HepG2 (cell line): ENCODE measurements at regions not wholly inside any gene's neighbourhood (a gene's known extent, or its start where the extent isn't known, plus 50 kb on each side); places are given as distances from the start of the nearest gene placed in this dataset.

ENCODE experiments used
- ATAC-seq: fragments of 200-7000 bp; cut with Tn5 transposase; 3 replicates; pipeline ENCODE4 v1.9.1; 2020; ENCODE audit warnings: mild to moderate bottlenecking, moderate library complexity
- BruUV-seq: library from RNA; stranded (reverse); fragments of 400-500 nt; replicated peaks from 2 replicates; lab custom pipeline; 2021; lab: Mats Ljungman, UMichigan
- CTCF ChIA-PET: fragments of 300-600 bp; formaldehyde crosslinking; extraction: SDS; loops from one replicate; lab custom pipeline; 2021; ENCODE audit warnings: low total read pairs, inconsistent platforms, low intra/inter-chr PET ratio; lab: Yijun Ruan, JAX
- POLR2A ChIA-PET: fragments of 350-600 bp; sonication (Branson Sonifier 250); formaldehyde crosslinking; loops from one replicate; lab custom pipeline; 2020; ENCODE audit warnings: antibody characterized with exemption, inconsistent platforms; lab: Yijun Ruan, JAX
- DNase-seq: peaks from one replicate; pipeline ENCODE4 v3.0.0-alpha.2; 2015; ENCODE audit warnings: low spot score
- FAIRE-seq: peaks from 3 replicates; lab custom pipeline; 2011; peaks lifted over from hg19 to GRCh38; lab: Jason Lieb, UNC
- H2AFZ ChIP-seq: one replicate; pipeline ENCODE4 v1.6.1; 2011; ENCODE audit warnings: low read length, inconsistent platforms
- H3K27ac ChIP-seq: fragments of 300-600 bp; 3 replicates; pipeline ENCODE4 v1.8.0; 2011; ENCODE audit warnings: mixed run types, mild to moderate bottlenecking, mixed read lengths, low read length, inconsistent platforms; ENCODE audit not compliant: insufficient read depth; ENCODE audit errors: extremely low read length
- H3K27me3 ChIP-seq, 2 experiments: fragments of 200-600 bp in 1 of 2; 2 replicates in 1 of 2; 3 replicates in 1 of 2; pipeline versions ENCODE4 v1.6.0 to v1.8.0; 2011; ENCODE audit warnings: low read length in 2 of 2, mild to moderate bottlenecking in 2 of 2, moderate library complexity in 2 of 2, inconsistent platforms in 1 of 2; ENCODE audit not compliant: insufficient read depth in 2 of 2, control insufficient read depth in 1 of 2
- H3K36me3 ChIP-seq, 2 experiments: fragments of 200-600 bp in 1 of 2; replicated peaks in 1 of 2; 2 replicates in 1 of 2; 3 replicates in 1 of 2; pipeline versions ENCODE4 v1.5.1 to v1.8.0; 2011; ENCODE audit warnings: low read length in 2 of 2, inconsistent platforms in 1 of 2; ENCODE audit not compliant: insufficient read depth in 2 of 2, control insufficient read depth in 1 of 2
- H3K4me1 ChIP-seq: 2 replicates; pipeline ENCODE4 v1.5.1; 2012; ENCODE audit warnings: low read length, inconsistent platforms; ENCODE audit not compliant: insufficient read depth
- H3K4me2 ChIP-seq: 2 replicates; pipeline ENCODE4 v1.6.0; 2011; ENCODE audit warnings: low read depth, low read length, inconsistent platforms
- H3K4me3 ChIP-seq, 3 experiments: fragments of 200-600 bp in 1 of 3; sonication (generic), shearing (Covaris generic) in 1 of 3; replicated peaks in 1 of 3; 2 replicates each; pipeline ENCODE4 v1.5.1; 2011 to 2016; ENCODE audit warnings: low read length in 3 of 3, inconsistent platforms in 2 of 3, low read depth in 2 of 3, mild to moderate bottlenecking in 2 of 3, control low read depth in 1 of 3, mixed read lengths in 1 of 3; ENCODE audit not compliant: insufficient read depth in 1 of 3
- H3K79me2 ChIP-seq: one replicate; pipeline ENCODE4 v1.6.1; 2011; ENCODE audit warnings: low read length, inconsistent platforms; ENCODE audit not compliant: insufficient read depth
- H3K9ac ChIP-seq: 2 replicates; pipeline ENCODE4 v1.6.0; 2011; ENCODE audit warnings: mild to moderate bottlenecking, low read depth, low read length, inconsistent platforms; ENCODE audit not compliant: insufficient read depth
- H3K9me3 ChIP-seq: 2 replicates; pipeline ENCODE4 v1.5.1; 2012; ENCODE audit warnings: mild to moderate bottlenecking, low read length
- H4K20me1 ChIP-seq: 2 replicates; pipeline ENCODE4 v1.6.0; 2011; ENCODE audit warnings: inconsistent platforms, mild to moderate bottlenecking, low read length, moderate library complexity; ENCODE audit not compliant: insufficient read depth
- CENPT ChIP-seq: sonication (generic); formaldehyde crosslinking; IDR thresholded peaks from 2 replicates; pipeline ENCODE4 v1.8.0; 2022; ENCODE audit warnings: low read depth, mild to moderate bottlenecking, moderate library complexity, missing genetic modification reagents
- LCORL ChIP-seq, 2 experiments: fragments of 450-650 bp in 1 of 2; sonication (generic) in 1 of 2; formaldehyde crosslinking in 1 of 2; IDR thresholded peaks; 2 replicates each; pipeline versions ENCODE4 v1.5.0 to v1.6.1; 2017 to 2020; ENCODE audit warnings: antibody characterized with exemption in 1 of 2, missing genetic modification reagents in 1 of 2
- MTF1 ChIP-seq: sonication (generic); formaldehyde crosslinking; IDR thresholded peaks from 2 replicates; pipeline ENCODE4 v1.5.0; 2020; ENCODE audit warnings: missing genetic modification reagents
- POLR2A ChIP-seq, 2 experiments: IDR thresholded peaks; 2 replicates each; pipeline ENCODE4 v1.6.1; 2011; ENCODE audit warnings: low read depth in 2 of 2, low read length in 2 of 2, mild to moderate bottlenecking in 1 of 2, moderate library complexity in 1 of 2; ENCODE audit not compliant: insufficient read depth in 1 of 2
- RXRB ChIP-seq: IDR thresholded peaks from 2 replicates; pipeline ENCODE4 v1.6.1; 2016; ENCODE audit warnings: borderline replicate concordance, missing genetic modification reagents, missing compliant biosample characterization
- WGBS: methylation state at CpG from one replicate; pipeline ENCODE4 v1.1.6; 2017; ENCODE audit warnings: low lambda C conversion rate; 5-methylcytosine and 5-hydroxymethylcytosine counted together
- in situ Hi-C: cut with HindIII; loops from 2 replicates; pipeline ENCODE4 v1.10.0; 2017; ENCODE audit warnings: low pct_unique_long_range_greater_than_20kb; ENCODE audit not compliant: extremely low pct_ligation_motif_present
- intact Hi-C: fragments of 100-400 bp; cut with micrococcal nuclease; formaldehyde crosslinking; loops from one replicate; pipeline ENCODE4 v1.10.0; 2022; ENCODE audit not compliant: unreplicated experiment
- TF ChIP-seq, protein P1 (sequence below): sonication (generic); formaldehyde crosslinking; IDR thresholded peaks from 2 replicates; pipeline ENCODE4 v1.9.0; 2021; ENCODE audit warnings: missing genetic modification reagents, borderline replicate concordance
- TF ChIP-seq, protein P2 (sequence below): sonication (generic); formaldehyde crosslinking; conservative IDR thresholded peaks from 2 replicates; pipeline ENCODE4 v1.4.0; 2020; ENCODE audit warnings: missing genetic modification reagents
- TF ChIP-seq, protein P3 (sequence below): sonication (generic); formaldehyde crosslinking; IDR thresholded peaks from 2 replicates; pipeline ENCODE4 v1.5.0; 2020; ENCODE audit warnings: mild to moderate bottlenecking, missing genetic modification reagents, borderline replicate concordance

DNA sequence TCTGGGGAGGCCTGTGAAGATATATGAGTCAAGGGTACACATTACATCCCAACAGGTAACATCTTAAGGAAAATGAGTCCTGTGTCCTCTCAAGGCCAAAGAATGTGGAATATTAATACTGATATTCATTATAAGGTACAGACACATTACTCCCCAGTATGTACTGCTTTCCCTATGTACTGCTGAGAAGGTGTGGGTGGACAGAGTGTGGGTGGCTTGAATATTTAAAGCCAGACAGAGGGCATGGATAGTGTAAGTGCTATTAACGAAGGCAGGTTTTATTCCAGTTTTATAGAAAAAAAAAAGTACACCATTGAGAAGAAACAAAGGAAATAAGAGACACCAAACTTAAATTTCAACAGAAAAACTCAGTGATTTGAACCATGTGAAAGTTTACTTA is 1054.4 kb downstream of the XPNPEP1 start:
- WGBS, result 0% methylated on average over 1 of the region's 1 CpG
- in situ Hi-C loops, result no loop called here

More for the DNA sequence above, 1054.4 kb downstream of the XPNPEP1 start:
- no peak for ATAC-seq
- Histone ChIP-seq H2AFZ (no peak overlapping the region), H3K4me2 (no peak overlapping the region), H3K27me3 (no peaks in the 10 kb centered on the region), H3K4me1 (no peaks in the 10 kb centered on the region), H3K27ac (no peak overlapping the region), H3K36me3 (no peaks in the 10 kb centered on the region)
- no peak for DNase-seq
- CTCF ChIA-PET, result no interaction called here
- TF ChIP-seq POLR2A (IDR thresholded peaks at IDR 0.05; ENCODE audit: insufficient read depth in 1 of 2, low read depth in 2 of 2, low read length in 2 of 2) (no peak), LCORL (IDR thresholded peaks at IDR 0.05) (no peak), LCORL (CRISPR knock-in tag; IDR thresholded peaks at IDR 0.05) (no peak), MTF1 (no peak), CENPT (CRISPR knock-in tag) (no peak), RXRB (CRISPR knock-in tag) (no peak)
- TF ChIP-seq, protein P1, sequence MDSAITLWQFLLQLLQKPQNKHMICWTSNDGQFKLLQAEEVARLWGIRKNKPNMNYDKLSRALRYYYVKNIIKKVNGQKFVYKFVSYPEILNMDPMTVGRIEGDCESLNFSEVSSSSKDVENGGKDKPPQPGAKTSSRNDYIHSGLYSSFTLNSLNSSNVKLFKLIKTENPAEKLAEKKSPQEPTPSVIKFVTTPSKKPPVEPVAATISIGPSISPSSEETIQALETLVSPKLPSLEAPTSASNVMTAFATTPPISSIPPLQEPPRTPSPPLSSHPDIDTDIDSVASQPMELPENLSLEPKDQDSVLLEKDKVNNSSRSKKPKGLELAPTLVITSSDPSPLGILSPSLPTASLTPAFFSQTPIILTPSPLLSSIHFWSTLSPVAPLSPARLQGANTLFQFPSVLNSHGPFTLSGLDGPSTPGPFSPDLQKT (CRISPR knock-in tag), result no peak
- TF ChIP-seq, protein P2, sequence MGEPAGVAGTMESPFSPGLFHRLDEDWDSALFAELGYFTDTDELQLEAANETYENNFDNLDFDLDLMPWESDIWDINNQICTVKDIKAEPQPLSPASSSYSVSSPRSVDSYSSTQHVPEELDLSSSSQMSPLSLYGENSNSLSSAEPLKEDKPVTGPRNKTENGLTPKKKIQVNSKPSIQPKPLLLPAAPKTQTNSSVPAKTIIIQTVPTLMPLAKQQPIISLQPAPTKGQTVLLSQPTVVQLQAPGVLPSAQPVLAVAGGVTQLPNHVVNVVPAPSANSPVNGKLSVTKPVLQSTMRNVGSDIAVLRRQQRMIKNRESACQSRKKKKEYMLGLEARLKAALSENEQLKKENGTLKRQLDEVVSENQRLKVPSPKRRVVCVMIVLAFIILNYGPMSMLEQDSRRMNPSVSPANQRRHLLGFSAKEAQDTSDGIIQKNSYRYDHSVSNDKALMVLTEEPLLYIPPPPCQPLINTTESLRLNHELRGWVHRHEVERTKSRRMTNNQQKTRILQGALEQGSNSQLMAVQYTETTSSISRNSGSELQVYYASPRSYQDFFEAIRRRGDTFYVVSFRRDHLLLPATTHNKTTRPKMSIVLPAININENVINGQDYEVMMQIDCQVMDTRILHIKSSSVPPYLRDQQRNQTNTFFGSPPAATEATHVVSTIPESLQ (CRISPR knock-in tag), result no peak
- TF ChIP-seq, protein P3, sequence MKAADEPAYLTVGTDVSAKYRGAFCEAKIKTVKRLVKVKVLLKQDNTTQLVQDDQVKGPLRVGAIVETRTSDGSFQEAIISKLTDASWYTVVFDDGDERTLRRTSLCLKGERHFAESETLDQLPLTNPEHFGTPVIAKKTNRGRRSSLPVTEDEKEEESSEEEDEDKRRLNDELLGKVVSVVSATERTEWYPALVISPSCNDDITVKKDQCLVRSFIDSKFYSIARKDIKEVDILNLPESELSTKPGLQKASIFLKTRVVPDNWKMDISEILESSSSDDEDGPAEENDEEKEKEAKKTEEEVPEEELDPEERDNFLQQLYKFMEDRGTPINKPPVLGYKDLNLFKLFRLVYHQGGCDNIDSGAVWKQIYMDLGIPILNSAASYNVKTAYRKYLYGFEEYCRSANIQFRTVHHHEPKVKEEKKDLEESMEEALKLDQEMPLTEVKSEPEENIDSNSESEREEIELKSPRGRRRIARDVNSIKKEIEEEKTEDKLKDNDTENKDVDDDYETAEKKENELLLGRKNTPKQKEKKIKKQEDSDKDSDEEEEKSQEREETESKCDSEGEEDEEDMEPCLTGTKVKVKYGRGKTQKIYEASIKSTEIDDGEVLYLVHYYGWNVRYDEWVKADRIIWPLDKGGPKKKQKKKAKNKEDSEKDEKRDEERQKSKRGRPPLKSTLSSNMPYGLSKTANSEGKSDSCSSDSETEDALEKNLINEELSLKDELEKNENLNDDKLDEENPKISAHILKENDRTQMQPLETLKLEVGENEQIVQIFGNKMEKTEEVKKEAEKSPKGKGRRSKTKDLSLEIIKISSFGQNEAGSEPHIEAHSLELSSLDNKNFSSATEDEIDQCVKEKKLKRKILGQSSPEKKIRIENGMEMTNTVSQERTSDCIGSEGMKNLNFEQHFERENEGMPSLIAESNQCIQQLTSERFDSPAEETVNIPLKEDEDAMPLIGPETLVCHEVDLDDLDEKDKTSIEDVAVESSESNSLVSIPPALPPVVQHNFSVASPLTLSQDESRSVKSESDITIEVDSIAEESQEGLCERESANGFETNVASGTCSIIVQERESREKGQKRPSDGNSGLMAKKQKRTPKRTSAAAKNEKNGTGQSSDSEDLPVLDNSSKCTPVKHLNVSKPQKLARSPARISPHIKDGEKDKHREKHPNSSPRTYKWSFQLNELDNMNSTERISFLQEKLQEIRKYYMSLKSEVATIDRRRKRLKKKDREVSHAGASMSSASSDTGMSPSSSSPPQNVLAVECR, result no peak
- TF ChIP-seq, all 625 proteins: peak for 0
- Histone ChIP-seq H4K20me1 (no peaks in the 10 kb centered on the region), H3K9me3 (peaks cover 32% of the 10 kb centered on the region), H3K4me3 (no peak overlapping the region), H3K79me2 (no peaks in the 10 kb centered on the region), H3K9ac (no peak overlapping the region)
- no peak for FAIRE-seq
- BruUV-seq, result no TSS peak
- intact Hi-C loops, result no loop called here
- POLR2A ChIA-PET, result no interaction called here
